ENCODE measurements at regions not wholly inside any gene's neighbourhood (a gene's known extent, or its start where the extent isn't known, plus 50 kb on each side); places are given as distances from the start of the nearest gene placed in this dataset.

GRCh38 chr18:10293966-10294365 is 160.5 kb upstream of the APCDD1 start:
- TF ChIP-seq CTCF (IDR thresholded peaks at IDR 0.05): no peak
- TF ChIP-seq POLR2AphosphoS5 (IDR thresholded peaks at IDR 0.05): no peak
- no peak for TF ChIP-seq POLR2A (IDR thresholded peaks at IDR 0.05)

Data from prostate gland (tissue), 2 donors.